Daoy (cell line): ENCODE measurements at regions not wholly inside any gene's neighbourhood (a gene's known extent, or its start where the extent isn't known, plus 50 kb on each side); places are given as distances from the start of the nearest gene placed in this dataset.

ENCODE experiments used
- DNase-seq: peaks from one replicate; pipeline ENCODE4 v3.0.0-alpha.2; 2015; ENCODE audit warnings: low read depth

DNA sequence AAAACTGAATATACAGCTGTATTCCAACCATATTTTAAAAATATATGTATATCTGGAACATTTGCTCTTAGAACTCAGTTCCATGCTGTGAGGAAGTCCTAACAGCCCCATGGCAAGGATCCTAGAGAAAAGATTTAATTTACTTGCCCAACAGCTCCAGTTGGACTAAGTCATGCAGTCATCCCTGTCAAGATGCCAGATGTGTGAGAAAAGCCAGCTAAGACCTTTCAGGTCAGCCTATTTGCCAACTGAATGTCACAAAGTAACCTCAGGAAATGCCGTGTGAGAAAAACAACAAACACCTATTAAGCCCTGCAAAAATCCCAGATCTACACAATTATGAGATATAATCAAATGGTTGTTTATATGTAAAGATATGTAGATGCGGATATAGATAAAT is 416.3 kb downstream of the NR2F1-AS1 start:
- peak; percentile 79 for DNase-seq

GRCh38 chr5:93163010-93163663 is 417.9 kb downstream of the NR2F1-AS1 start:
- DNase-seq, result peak; percentile 80

- DNase-seq, result peak; percentile 79
These were observed 419.1 kb downstream of the NR2F1-AS1 start for GRCh38 chr5:93161661-93162654.

DNA sequence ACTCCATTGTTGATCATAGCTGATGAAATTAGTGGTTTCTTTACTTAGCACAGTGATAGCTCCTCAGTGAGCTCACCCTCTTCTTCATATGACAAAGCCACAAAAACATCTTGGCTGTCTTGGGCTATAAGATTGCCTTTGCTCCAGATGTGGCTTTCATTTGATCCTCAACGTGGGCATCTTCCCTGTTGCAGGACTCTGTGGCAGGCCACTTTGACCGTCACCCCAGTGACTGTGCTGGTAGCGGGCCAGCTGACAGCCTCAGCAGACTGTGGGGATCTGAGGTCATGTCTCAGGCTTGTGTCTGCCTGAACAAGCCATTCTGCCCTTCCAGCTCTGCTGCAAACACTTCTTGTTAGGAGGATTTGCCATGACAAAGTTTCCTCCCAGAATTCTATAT is 422.2 kb downstream of the NR2F1-AS1 start:
- peak; percentile 60 for DNase-seq

- no peak for DNase-seq
These were observed 424.5 kb downstream of the NR2F1-AS1 start for GRCh38 chr5:93156566-93156965.

GRCh38 chr5:93154535-93154934 is 426.5 kb downstream of the NR2F1-AS1 start:
- DNase-seq, result no peak

GRCh38 chr5:93153461-93153860 is 427.6 kb downstream of the NR2F1-AS1 start:
- no peak for DNase-seq

DNA sequence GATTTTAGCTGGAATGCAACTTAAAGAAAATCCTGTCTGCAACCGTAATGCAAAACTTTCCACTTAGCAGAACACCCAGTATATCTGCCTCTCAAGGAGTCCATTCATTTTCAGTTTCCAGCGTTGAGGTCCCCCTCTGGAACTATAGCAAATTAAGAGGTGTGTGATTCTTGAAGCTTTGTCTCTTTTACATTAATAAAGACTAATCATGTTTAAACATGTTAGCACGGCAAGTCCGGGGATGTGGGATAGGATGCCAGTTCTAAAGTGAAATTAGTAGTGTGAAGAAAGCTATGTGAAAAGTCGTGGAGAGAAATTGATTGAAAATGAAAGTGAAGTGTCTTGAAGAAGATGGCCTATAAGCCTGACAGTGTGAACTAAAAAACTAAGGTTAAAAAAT is 429.1 kb downstream of the NR2F1-AS1 start:
- DNase-seq, result no peak

DNA sequence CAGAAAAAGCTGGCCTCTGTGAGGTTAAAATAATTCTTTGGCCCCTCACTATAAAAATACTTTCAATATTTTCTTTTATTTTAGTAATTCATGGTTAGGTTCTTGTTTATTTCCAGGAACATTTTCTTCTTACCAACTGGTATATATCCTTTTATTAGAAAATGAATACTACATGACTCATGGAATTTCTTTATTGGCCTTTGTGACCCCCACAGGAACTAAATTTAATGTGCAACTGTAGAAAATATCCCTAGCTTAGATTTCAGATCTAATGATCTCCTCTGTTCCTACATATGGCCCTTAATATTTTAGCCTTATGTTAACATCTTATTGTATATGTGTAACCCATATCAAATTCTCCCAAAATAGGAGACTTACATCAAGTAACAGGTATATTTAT is 429.9 kb downstream of the NR2F1-AS1 start:
- no peak for DNase-seq

DNA sequence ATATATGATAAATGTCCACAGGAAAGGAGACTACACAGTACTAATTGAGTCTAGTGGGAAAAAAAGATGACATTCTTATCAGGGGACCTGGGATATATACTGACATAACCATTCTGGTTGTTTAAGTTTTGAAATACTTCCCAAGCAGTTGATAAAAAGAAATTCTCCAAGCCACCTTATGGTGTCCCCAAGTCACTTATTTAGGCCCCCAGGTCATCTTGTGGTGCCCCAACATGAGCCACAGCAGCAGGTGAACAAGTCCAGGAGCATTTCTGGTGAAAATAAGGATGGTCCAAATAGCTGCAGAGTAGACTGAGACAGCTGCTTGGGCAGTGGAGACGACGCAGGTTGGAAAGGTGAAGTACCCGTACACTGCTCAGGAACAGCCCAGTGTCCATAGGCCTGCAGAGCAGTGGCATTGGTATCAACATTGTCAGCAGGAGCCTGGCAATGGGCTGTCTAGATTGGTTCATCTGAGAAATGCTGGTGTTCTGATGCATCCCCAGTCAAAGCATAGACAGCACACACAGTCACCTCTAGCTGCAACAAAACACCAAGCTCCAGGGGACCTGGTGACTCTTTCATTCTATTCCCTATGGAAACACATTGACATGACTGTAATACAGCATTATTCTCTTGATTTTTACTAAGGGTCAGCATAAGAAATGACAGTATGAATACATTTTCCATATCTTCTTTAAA is 430.6 kb downstream of the NR2F1-AS1 start:
- peak; percentile 37 for DNase-seq

GRCh38 chr5:93145767-93146166 is 435.3 kb downstream of the NR2F1-AS1 start:
- peak; percentile 7 for DNase-seq

DNA sequence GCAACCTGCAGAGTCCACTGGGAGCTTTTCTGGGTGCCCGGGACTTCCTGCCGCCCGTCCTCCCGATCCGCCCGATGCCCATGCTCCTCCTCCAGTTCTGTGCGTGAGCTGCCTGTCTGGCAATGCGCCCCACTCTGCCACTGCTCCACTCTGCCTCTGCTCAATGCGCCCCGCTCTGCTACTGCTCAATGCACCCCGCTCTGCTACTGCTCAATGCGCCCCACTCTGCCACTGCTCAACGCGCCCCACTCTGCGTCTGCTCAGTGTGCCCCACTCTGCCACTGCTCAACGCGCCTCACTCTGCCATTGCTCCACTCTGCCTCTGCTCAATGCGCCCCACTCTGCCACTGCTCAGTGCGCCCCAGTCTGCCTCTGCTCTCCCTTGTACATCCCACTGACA is 436.0 kb downstream of the NR2F1-AS1 start:
- no peak for DNase-seq

GRCh38 chr5:93141969-93142368 is 439.1 kb downstream of the NR2F1-AS1 start:
- no peak for DNase-seq

- no peak for DNase-seq
These were observed 450.2 kb downstream of the NR2F1-AS1 start for GRCh38 chr5:93130624-93131490.

DNA sequence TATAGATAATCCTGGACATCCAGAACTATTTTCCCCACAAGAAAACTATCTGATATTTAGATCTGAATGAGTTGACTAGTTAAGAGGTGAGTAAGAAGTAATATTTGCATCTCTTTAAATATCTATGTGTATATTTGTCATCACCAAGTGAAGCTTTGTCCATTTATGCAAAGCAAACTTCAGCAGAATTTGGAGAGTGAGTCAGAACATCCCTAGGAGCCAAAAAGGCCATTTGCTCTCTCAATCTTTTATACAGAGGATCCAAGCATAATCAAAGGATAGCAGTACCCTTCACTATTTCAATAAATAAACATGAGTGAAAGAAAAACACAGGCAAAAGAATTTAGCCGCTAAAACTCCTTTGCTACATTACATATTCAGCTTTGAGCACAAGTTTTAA is 454.4 kb downstream of the NR2F1-AS1 start:
- DNase-seq, result no peak

DNA sequence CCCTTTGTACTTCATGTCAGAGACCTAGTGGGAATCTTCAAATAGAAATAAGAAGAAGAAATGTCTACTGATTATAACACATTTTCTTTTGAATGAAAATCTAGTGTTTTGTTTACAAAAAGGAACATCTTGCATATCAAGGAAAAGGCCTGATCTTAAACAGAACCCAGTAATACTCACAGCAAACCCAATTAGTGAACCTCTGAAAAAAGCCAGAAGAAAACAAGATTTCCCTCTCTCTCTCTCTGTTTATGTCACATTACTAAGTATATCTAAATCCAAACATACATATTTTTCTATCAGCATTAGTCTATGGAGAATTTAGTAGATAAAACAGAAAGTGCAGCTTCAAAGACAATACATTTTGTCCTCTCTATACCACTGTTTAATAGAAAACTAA is 457.9 kb downstream of the NR2F1-AS1 start:
- no peak for DNase-seq

GRCh38 chr5:93122446-93122845 is 458.6 kb downstream of the NR2F1-AS1 start:
- no peak for DNase-seq

DNA sequence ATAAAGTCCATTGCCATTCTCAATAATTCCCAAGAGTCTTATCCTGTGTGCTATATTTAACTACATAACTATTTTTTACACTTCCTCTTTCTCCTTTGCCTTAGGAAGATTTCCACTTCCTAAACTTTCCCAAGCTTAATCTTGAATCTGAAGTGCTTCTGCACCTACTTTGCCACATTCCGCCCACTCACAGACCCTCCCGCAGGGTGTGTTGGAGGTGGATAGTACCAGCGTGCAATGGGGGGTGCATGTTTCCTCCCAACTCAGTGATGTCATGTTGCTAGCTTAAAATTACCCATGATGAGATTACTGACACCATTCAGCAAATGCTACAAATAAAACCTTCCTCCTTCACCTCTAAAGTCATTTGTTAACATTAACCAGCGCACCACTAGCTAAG is 460.2 kb downstream of the NR2F1-AS1 start:
- DNase-seq, result no peak

DNA sequence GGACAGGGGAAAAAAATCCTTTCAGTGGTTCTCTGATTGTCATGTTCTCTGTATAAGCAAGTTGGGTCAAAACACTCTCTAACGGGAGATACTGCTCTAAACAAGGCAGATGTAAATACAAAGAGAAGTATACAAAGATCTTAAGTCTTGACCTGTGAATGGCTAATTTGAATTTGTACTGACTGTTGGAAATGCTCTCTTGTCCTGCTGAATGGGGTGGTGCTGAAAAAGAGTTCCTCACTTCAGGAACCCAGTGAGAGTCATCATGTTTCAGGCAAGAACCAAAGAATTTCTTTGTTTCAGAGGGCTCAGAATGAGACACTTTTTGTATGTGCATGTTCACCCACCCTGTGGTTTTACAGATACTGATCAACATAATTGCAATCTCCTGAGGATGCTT is 461.0 kb downstream of the NR2F1-AS1 start:
- no peak for DNase-seq

GRCh38 chr5:93117751-93118531 is 463.1 kb downstream of the NR2F1-AS1 start:
- no peak for DNase-seq
